Omental fat pad (tissue), 3 donors: ENCODE measurements at regions not wholly inside any gene's neighbourhood (a gene's known extent, or its start where the extent isn't known, plus 50 kb on each side); places are given as distances from the start of the nearest gene placed in this dataset.
A peak's percentile ranks its signal among the peaks of the same experiment; 100 is the strongest.

Experiments used
- ATAC-seq: fragments of 150-250 bp; one replicate; pipeline ENCODE4 v1.9.1; 2016; ENCODE audit warnings: mild to moderate bottlenecking, moderate library complexity; ENCODE audit not compliant: low FRiP score
- DNase-seq: peaks from one replicate; pipeline ENCODE4 v3.0.0-alpha.2; 2019; ENCODE audit warnings: low spot score
- TF ChIP-seq, protein P1 (sequence below), 3 donors: fragments of 450-650 bp; IDR thresholded peaks; one replicate each; pipeline ENCODE4 v1.5.1; 2016 to 2017; ENCODE audit warnings: antibody characterized with exemption in 3 of 3, mild to moderate bottlenecking in 3 of 3, moderate library complexity in 2 of 3

- ATAC-seq: no peak
- DNase-seq: no peak
- TF ChIP-seq, protein P1, sequence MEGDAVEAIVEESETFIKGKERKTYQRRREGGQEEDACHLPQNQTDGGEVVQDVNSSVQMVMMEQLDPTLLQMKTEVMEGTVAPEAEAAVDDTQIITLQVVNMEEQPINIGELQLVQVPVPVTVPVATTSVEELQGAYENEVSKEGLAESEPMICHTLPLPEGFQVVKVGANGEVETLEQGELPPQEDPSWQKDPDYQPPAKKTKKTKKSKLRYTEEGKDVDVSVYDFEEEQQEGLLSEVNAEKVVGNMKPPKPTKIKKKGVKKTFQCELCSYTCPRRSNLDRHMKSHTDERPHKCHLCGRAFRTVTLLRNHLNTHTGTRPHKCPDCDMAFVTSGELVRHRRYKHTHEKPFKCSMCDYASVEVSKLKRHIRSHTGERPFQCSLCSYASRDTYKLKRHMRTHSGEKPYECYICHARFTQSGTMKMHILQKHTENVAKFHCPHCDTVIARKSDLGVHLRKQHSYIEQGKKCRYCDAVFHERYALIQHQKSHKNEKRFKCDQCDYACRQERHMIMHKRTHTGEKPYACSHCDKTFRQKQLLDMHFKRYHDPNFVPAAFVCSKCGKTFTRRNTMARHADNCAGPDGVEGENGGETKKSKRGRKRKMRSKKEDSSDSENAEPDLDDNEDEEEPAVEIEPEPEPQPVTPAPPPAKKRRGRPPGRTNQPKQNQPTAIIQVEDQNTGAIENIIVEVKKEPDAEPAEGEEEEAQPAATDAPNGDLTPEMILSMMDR (IDR thresholded peaks at IDR 0.05): no peak
Observed at GRCh38 chr7:27359181-27360125, 116.9 kb downstream of the EVX1 start.

DNA sequence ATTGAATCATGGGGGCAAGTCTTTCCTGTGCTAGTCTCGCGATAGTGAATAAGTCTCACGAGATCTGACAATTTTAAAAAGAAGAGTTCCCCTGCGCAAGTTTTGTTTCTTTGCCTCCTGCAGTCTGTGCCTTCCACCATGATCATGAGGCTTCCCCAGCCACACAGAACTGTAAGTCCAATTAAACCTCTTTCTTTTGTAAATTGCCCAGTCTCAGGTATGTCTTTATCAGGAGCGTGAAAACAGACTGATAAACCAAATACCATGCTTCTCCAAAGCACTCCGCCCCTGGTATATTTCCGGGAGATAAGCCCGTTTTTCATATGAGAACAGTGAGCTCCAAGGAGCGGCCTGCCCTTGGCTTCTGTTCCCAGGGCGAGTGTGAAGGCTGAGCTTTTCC, 118.9 kb downstream of the EVX1 start:
- DNase-seq (no peak), ATAC-seq (no peak)
- TF ChIP-seq, protein P1 (IDR thresholded peaks at IDR 0.05): no peak

GRCh38 chr7:27362026-27362425, 119.4 kb downstream of the EVX1 start:
- DNase-seq (no peak), ATAC-seq (no peak)
- TF ChIP-seq, protein P1 (IDR thresholded peaks at IDR 0.05): no peak

- DNase-seq: peak; percentile 30
- peak; percentile 89 for ATAC-seq
Observed at GRCh38 chr7:27364344-27364758, 121.7 kb downstream of the EVX1 start.

GRCh38 chr7:27367179-27367932, 124.8 kb downstream of the EVX1 start:
- DNase-seq: no peak
- no peak for ATAC-seq
- TF ChIP-seq, protein P1 (IDR thresholded peaks at IDR 0.05): no peak

More at GRCh38 chr7:27364344-27364758, 121.7 kb downstream of the EVX1 start:
- TF ChIP-seq, protein P1 (IDR thresholded peaks at IDR 0.05): no peak

GRCh38 chr7:27367933-27368549, 125.4 kb downstream of the EVX1 start:
- ATAC-seq (no peak), DNase-seq (no peak)
- TF ChIP-seq, protein P1 (IDR thresholded peaks at IDR 0.05): no peak
